ENCODE measurements at regions not wholly inside any gene's neighbourhood (a gene's known extent, or its start where the extent isn't known, plus 50 kb on each side); places are given as distances from the start of the nearest gene placed in this dataset.

DNA sequence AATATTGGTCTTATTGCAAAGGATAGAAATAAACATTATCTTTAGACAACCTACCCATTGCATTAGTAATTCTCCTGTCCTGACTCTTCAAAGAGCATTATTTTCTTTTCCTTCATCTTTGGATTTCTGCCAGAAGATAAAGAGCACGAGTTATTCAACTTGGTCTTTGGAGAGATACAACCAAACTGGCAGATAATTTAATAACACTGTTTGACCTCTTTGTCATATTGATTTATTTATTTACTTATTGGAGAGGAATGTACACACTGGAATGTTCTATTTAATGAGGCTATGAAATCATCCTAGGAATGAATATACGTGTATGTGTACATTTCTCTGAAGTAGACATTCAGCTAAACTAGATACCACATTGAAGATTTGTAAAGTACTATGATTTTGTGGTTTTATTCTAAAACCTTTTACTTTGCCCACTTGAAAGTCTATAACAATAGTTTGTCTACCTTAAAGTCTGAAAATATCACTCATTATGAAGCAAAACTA is 462.1 kb downstream of the C3orf38 start:
- Mint-ChIP-seq H3K36me3 (ENCODE audit: low read depth) (no peaks in the 10 kb centered on the region), H3K27me3 (ENCODE audit: low read depth) (no peaks in the 10 kb centered on the region), H3K4me1 (peaks cover 9% of the 10 kb centered on the region), H3K4me3 (no peak overlapping the region), H3K9me3 (no peaks in the 10 kb centered on the region), H3K27ac (ENCODE audit: unreplicated experiment) (no peak overlapping the region)
- no peak for DNase-seq (ENCODE audit: low read depth, low spot score)
- TF ChIP-seq, protein P1, sequence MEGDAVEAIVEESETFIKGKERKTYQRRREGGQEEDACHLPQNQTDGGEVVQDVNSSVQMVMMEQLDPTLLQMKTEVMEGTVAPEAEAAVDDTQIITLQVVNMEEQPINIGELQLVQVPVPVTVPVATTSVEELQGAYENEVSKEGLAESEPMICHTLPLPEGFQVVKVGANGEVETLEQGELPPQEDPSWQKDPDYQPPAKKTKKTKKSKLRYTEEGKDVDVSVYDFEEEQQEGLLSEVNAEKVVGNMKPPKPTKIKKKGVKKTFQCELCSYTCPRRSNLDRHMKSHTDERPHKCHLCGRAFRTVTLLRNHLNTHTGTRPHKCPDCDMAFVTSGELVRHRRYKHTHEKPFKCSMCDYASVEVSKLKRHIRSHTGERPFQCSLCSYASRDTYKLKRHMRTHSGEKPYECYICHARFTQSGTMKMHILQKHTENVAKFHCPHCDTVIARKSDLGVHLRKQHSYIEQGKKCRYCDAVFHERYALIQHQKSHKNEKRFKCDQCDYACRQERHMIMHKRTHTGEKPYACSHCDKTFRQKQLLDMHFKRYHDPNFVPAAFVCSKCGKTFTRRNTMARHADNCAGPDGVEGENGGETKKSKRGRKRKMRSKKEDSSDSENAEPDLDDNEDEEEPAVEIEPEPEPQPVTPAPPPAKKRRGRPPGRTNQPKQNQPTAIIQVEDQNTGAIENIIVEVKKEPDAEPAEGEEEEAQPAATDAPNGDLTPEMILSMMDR (conservative IDR thresholded peaks at IDR 0.05), result no peak

GRCh38 chr3:88616413-88616812 is 466.7 kb downstream of the C3orf38 start:
- peaks cover 17% of the 10 kb centered on the region for H3K4me1 Mint-ChIP-seq
- H3K27ac Mint-ChIP-seq (ENCODE audit: unreplicated experiment), result no peak overlapping the region
- TF ChIP-seq, protein P1 (conservative IDR thresholded peaks at IDR 0.05), result no peak
- no peaks in the 10 kb centered on the region for H3K36me3 Mint-ChIP-seq (ENCODE audit: low read depth)
- no peak overlapping the region for H3K4me3 Mint-ChIP-seq
- H3K9me3 Mint-ChIP-seq, result no peaks in the 10 kb centered on the region
- no peak for DNase-seq (ENCODE audit: low read depth, low spot score)
- no peaks in the 10 kb centered on the region for H3K27me3 Mint-ChIP-seq (ENCODE audit: low read depth)

- Mint-ChIP-seq H3K27ac (ENCODE audit: unreplicated experiment) (no peak overlapping the region), H3K9me3 (no peaks in the 10 kb centered on the region), H3K4me3 (no peak overlapping the region), H3K27me3 (ENCODE audit: low read depth) (no peaks in the 10 kb centered on the region), H3K36me3 (ENCODE audit: low read depth) (no peaks in the 10 kb centered on the region), H3K4me1 (peaks cover 17% of the 10 kb centered on the region)
- TF ChIP-seq, protein P1 (conservative IDR thresholded peaks at IDR 0.05), result no peak
- no peak for DNase-seq (ENCODE audit: low read depth, low spot score)
These were observed 467.5 kb downstream of the C3orf38 start for GRCh38 chr3:88617283-88617682.

DNA sequence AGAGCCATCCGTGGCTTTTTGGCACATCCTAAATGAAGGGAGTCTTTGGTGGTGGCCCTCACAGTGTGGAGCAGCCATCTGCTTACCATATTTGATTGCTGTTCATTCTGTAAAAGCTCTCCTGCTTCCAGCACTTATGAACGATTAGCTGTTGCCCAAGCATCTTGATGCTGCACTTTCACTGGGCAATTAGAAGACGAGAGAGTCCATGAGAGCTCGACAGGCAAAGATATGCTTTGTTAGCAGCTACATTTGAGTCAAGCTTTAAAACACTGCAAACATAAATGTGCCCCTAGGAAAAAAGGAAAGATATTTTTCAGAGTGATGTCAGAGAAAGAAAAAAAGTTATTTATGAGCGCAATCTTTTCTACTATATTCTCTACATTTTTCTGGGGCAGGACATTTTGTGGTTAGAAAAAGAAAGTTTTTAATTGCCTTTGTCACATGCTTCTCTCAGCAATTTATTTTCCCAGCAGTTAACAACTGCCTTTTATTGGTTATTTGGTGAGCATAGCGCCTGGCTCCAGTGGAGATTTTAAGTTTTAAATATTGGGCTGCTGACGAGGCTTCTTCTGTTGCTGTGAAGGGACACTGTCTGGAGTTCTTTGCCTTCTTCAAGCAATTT is 468.4 kb downstream of the C3orf38 start:
- TF ChIP-seq, protein P1 (conservative IDR thresholded peaks at IDR 0.05), result no peak
- H3K27ac Mint-ChIP-seq (ENCODE audit: unreplicated experiment), result no peak overlapping the region
- peaks cover 17% of the 10 kb centered on the region for H3K4me1 Mint-ChIP-seq
- no peak for DNase-seq (ENCODE audit: low read depth, low spot score)
- no peak overlapping the region for H3K4me3 Mint-ChIP-seq
- H3K27me3 Mint-ChIP-seq (ENCODE audit: low read depth), result no peaks in the 10 kb centered on the region
- H3K36me3 Mint-ChIP-seq (ENCODE audit: low read depth), result no peaks in the 10 kb centered on the region
- H3K9me3 Mint-ChIP-seq, result no peaks in the 10 kb centered on the region

GRCh38 chr3:88621586-88621985 is 471.8 kb downstream of the C3orf38 start:
- Mint-ChIP-seq H3K27ac (ENCODE audit: unreplicated experiment) (no peak overlapping the region), H3K4me3 (no peak overlapping the region), H3K36me3 (ENCODE audit: low read depth) (no peaks in the 10 kb centered on the region), H3K27me3 (ENCODE audit: low read depth) (no peaks in the 10 kb centered on the region), H3K4me1 (peaks cover 11% of the 10 kb centered on the region), H3K9me3 (no peaks in the 10 kb centered on the region)
- TF ChIP-seq, protein P1 (conservative IDR thresholded peaks at IDR 0.05), result no peak
- DNase-seq (ENCODE audit: low read depth, low spot score), result no peak

All from neural crest cell (in vitro differentiated cells).